ENCODE measurements at regions not wholly inside any gene's neighbourhood (a gene's known extent, or its start where the extent isn't known, plus 50 kb on each side); places are given as distances from the start of the nearest gene placed in this dataset.

DNA sequence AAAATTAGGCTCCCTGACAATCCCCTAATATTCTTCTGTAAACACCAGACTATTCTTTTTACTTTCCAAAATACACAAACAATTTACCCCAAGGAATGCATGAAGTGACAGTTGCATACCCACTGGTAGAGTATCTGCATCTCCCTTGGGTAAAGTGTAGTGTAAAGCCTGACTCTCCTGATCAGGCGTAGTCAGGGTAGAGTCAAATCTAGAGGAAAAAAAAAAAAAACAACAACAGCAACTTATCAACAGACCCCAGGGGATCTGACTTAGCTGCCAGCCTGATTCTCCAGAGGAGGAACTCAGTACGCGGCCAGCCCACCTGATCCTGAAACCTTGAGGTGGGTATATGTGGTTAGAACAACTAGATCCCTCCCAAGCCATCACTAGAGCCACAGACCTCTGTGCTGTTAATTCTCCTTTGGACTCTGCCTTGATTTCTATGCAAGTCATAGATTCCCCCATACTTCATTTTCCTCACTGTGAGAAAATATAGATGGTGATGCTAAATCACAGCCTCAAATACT, 61.0 kb downstream of the ZNF608 start:
- no peak for DNase-seq
- BruUV-seq (replicated peaks) = no TSS peak
- TF ChIP-seq CTCF (IDR thresholded peaks at IDR 0.05; ENCODE audit: unreplicated experiment) = no peak
- Mint-ChIP-seq H3K27me3 (ENCODE audit: unreplicated experiment) (no peaks in the 10 kb centered on the region), H3K27ac (ENCODE audit: unreplicated experiment) (no peak overlapping the region), H3K9me3 (ENCODE audit: low read depth, unreplicated experiment) (peaks cover 2% of the 10 kb centered on the region), H3K36me3 (ENCODE audit: insufficient read depth, unreplicated experiment) (no peaks in the 10 kb centered on the region), H3K4me1 (ENCODE audit: low read depth, unreplicated experiment) (peaks cover 21% of the 10 kb centered on the region), H3K4me3 (ENCODE audit: low read depth, unreplicated experiment) (no peak overlapping the region)
- CTCF ChIA-PET = interaction anchor here (0.6 kb wide), 1 partner anchor 1681 kb away, joined by 3 read pairs; no protein-coding TSS in a partner anchor
- intact Hi-C loops (cut with micrococcal nuclease; ENCODE audit: unreplicated experiment) = no loop called here

DNA sequence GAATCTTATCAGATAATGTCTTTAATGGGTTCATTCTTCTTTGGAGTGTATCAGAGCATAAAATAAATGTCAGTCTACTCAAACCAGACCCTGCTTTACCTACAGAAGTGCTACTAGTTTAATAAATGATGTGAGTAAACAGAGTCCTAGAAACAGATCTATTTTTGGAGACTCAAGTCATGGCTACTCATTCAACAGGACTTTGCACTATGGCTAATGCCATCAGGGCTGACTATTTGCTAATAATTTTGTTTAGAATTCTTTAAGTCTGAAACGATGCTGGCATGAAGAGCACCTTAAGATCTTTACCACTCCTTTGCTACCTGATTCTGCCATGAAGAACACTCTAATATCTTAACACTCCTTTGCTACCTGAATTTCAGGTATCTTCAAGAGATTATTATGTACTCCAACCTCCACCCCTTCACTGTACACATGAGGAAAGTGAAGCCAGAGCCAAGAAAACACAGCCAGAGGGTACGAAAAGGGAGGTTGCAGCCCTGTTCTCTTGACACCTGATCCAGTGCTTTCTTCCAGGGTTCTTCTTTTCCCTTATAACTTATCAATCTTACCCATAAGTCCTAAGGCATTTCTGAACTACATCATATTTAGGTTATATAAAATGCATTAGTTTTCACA, 62.4 kb downstream of the ZNF608 start:
- Mint-ChIP-seq H3K9me3 (ENCODE audit: low read depth, unreplicated experiment) (peaks cover 2% of the 10 kb centered on the region), H3K27ac (ENCODE audit: unreplicated experiment) (no peak overlapping the region), H3K36me3 (ENCODE audit: insufficient read depth, unreplicated experiment) (no peaks in the 10 kb centered on the region), H3K4me1 (ENCODE audit: low read depth, unreplicated experiment) (peaks cover 21% of the 10 kb centered on the region), H3K4me3 (ENCODE audit: low read depth, unreplicated experiment) (no peak overlapping the region), H3K27me3 (ENCODE audit: unreplicated experiment) (no peaks in the 10 kb centered on the region)
- TF ChIP-seq CTCF (IDR thresholded peaks at IDR 0.05; ENCODE audit: unreplicated experiment) = no peak
- DNase-seq = no peak
- intact Hi-C loops (cut with micrococcal nuclease; ENCODE audit: unreplicated experiment) = no loop called here
- CTCF ChIA-PET = no interaction called here
- BruUV-seq (replicated peaks) = no TSS peak

DNA sequence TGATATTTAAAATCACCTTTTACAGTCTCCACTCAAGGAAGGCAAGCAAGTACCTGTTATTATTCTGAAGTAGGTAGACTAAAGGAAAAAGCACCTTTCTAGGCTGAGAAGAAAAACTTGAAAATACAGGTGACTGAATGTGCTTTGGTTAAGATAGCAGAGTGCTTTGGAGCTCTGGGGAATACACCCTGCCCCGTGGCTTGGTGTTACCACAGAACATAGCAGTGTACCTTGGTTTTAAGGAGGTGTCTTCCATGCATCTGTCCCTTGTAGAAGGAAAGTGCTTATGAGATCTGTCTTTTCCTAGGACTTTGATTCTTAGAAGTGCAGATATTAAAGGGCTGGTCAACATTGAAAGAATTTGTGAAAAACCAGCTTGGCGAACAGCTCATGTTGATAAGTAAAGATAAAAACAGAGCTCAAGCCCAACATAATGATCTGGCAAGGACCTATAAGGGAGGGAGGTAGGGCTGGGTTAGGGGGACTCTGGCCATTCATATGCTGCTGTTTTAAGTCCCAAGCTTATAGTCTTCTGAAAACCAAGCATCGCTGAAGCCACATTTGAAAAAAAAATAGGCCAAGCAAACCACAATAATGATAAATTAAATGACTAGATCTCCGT, 66.8 kb downstream of the ZNF608 start:
- Mint-ChIP-seq H3K27me3 (ENCODE audit: unreplicated experiment) (no peaks in the 10 kb centered on the region), H3K36me3 (ENCODE audit: insufficient read depth, unreplicated experiment) (no peaks in the 10 kb centered on the region), H3K9me3 (ENCODE audit: low read depth, unreplicated experiment) (peaks cover 2% of the 10 kb centered on the region), H3K4me1 (ENCODE audit: low read depth, unreplicated experiment) (peaks cover 21% of the 10 kb centered on the region), H3K4me3 (ENCODE audit: low read depth, unreplicated experiment) (no peak overlapping the region), H3K27ac (ENCODE audit: unreplicated experiment) (no peak overlapping the region)
- DNase-seq = no peak
- no peak for TF ChIP-seq CTCF (IDR thresholded peaks at IDR 0.05; ENCODE audit: unreplicated experiment)
- BruUV-seq (replicated peaks) = no TSS peak
- CTCF ChIA-PET = interaction anchor here (1.1 kb wide), 1 partner anchor 10 kb away, joined by 3 read pairs; no protein-coding TSS in a partner anchor
- intact Hi-C loops (cut with micrococcal nuclease; ENCODE audit: unreplicated experiment) = no loop called here

GRCh38 chr5:124678922-124679519, 67.4 kb downstream of the ZNF608 start:
- Mint-ChIP-seq H3K4me3 (ENCODE audit: low read depth, unreplicated experiment) (no peak overlapping the region), H3K4me1 (ENCODE audit: low read depth, unreplicated experiment) (peaks cover 14% of the 10 kb centered on the region), H3K27me3 (ENCODE audit: unreplicated experiment) (no peaks in the 10 kb centered on the region), H3K36me3 (ENCODE audit: insufficient read depth, unreplicated experiment) (no peaks in the 10 kb centered on the region), H3K9me3 (ENCODE audit: low read depth, unreplicated experiment) (peaks cover 2% of the 10 kb centered on the region), H3K27ac (ENCODE audit: unreplicated experiment) (no peak overlapping the region)
- no peak for TF ChIP-seq CTCF (IDR thresholded peaks at IDR 0.05; ENCODE audit: unreplicated experiment)
- BruUV-seq (replicated peaks) = no TSS peak
- no peak for DNase-seq
- CTCF ChIA-PET = no interaction called here
- intact Hi-C loops (cut with micrococcal nuclease; ENCODE audit: unreplicated experiment) = no loop called here
